OCI-LY3 (cell line): ENCODE measurements at regions not wholly inside any gene's neighbourhood (a gene's known extent, or its start where the extent isn't known, plus 50 kb on each side); places are given as distances from the start of the nearest gene placed in this dataset.

Experiments used
- CTCF ChIP-seq: fragments of 200-600, 300-600 bp; sonication (generic); IDR thresholded peaks from 2 replicates; pipeline ENCODE4 v1.5.1; 2014; ENCODE audit warnings: antibody characterized with exemption, low read length, low read depth
- EZH2phosphoT487 ChIP-seq: fragments of 200-600 bp; shearing (Covaris generic); IDR thresholded peaks from 2 replicates; pipeline ENCODE4 v1.6.1; 2018; ENCODE audit warnings: antibody characterized with exemption, mixed run types, low read depth

GRCh38 chr1:166282391-166283137, 115.8 kb upstream of the FAM78B start:
- no peak for TF ChIP-seq CTCF
- no peak for TF ChIP-seq EZH2phosphoT487
